GM18498 (cell line): ENCODE measurements at regions not wholly inside any gene's neighbourhood (a gene's known extent, or its start where the extent isn't known, plus 50 kb on each side); places are given as distances from the start of the nearest gene placed in this dataset.

Experiments used
- ATAC-seq: cut with Tn5 transposase; IDR thresholded peaks from one replicate; pipeline ENCODE4 v1.9.1; 2021; ENCODE audit warnings: mild to moderate bottlenecking, moderate library complexity; ENCODE audit not compliant: unreplicated experiment

GRCh38 chr17:77815127-77815905, 143.2 kb upstream of the TNRC6C start:
- ATAC-seq: no peak

- ATAC-seq: no peak
Measured at GRCh38 chr17:77817953-77818352, 140.6 kb upstream of the TNRC6C start.

- no peak for ATAC-seq
Measured at GRCh38 chr17:77819497-77819896, 139.0 kb upstream of the TNRC6C start.

DNA sequence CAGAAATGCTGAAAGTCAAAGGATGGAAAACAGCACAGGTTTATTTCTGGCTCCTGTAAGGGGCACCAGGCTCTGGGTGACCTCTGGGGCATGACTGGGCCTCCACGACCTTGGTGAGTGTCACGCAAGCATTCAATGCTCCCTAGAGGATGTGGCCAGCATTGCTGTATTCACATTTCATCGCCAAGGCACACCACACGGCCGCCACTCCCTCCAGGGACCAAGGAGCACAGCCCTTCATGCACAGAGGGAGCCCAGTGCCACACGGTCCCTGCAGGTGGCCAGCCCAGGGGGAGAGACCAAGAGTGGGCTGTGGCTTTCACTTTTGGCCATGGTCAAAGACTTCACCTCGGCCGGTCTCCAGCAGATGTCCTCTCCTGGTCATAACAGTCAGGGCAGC, 137.4 kb upstream of the TNRC6C start:
- no peak for ATAC-seq

- ATAC-seq: no peak
Measured at GRCh38 chr17:77822302-77823030, 136.0 kb upstream of the TNRC6C start.

DNA sequence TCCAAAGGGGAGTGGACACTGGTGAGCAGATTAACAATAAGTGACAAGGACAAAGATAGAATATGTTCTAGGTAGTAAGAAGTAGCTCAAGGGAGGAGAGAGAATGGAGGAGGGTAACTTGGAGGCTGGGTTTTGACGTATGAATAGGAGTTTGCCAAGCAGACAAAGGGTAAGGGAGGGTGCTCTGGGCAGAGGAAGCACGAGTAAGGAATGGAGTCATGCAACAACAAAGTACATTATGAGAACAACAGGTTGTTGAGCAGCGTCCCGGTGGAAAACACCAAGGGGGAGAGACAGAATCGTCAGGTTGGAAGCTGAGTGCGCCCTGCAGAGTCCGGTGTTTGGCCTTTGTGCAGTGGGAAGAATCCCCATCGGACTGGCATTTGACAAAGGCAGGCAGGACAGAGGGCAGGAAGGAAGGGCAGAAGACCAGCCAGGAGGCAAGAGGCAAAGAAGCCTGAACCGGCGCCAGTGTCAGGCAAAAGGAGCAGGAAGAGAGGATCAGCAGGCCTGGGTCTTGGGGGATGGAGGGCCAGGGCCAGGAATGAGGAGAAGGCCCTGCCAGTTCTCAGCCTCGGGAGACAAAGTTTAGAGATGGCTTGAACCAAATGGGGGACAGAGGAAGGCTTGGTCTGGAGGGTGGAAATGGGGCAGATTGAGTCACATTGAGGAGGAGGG, 134.3 kb upstream of the TNRC6C start:
- ATAC-seq: no peak

DNA sequence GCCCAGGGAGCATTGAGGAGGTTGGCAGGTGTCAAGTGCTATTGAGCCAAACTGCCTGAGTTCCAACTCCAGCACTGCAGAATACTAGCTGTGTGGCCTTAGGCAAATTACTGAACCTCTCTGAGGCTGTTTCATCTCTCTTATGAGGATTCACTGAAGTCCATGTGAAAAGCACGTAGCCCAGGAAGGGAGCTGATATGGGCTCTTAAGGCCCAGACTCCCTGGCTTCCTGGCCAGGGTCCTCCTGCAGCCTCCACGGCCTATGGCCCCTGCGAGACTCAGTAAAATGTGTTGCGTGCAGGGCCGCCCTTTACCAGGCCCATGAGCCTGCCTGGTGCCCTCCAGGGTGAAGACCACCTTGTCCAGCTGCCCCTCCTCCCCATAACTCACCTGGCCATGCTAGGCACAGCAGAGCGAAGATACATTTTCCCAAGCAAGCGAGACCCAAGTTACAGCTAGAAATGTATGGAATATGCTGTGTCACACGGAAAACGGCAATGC, 133.7 kb upstream of the TNRC6C start:
- no peak for ATAC-seq

DNA sequence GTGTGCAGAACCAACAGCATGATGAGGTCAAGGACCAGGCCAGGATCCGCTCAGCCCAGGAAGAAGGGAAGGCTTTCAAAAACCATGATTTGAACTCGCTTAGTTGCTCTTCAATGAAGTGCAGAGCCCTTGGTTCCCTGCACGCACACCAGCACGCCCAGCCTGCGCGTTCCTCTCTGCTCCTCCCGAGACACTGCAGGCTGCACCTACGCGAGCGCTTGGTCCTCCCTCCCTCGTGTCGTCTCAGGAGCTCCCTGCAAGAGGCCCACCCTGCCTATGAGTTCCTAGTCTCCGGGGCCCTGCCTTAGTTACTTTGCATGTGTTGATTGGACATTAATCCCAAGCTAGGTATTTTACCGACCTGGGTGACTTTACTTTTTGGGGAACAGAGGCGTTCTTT, 132.9 kb upstream of the TNRC6C start:
- ATAC-seq: no peak

- ATAC-seq: no peak
Measured at GRCh38 chr17:77826132-77826873, 132.2 kb upstream of the TNRC6C start.

DNA sequence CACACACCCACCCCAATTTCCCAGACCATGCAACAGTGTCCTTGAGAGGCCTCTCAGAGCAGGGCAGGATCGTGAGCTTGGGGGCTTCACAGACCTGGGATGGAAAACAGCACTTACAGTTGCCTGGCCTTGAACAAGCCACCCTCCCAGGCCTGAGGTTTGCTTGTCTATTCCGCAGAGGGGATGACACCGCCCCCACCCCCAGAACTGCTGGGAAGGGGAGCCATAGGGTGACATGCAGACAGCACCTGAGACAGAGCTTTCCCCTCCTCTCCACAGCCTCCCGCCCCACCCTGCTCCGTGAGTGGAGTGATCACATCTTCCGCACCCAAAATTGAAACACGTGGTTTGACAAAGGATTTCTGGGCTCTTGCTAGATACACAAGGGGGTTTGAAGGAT, 131.5 kb upstream of the TNRC6C start:
- ATAC-seq: no peak

- ATAC-seq: no peak
Measured at GRCh38 chr17:77827511-77827910, 131.0 kb upstream of the TNRC6C start.

DNA sequence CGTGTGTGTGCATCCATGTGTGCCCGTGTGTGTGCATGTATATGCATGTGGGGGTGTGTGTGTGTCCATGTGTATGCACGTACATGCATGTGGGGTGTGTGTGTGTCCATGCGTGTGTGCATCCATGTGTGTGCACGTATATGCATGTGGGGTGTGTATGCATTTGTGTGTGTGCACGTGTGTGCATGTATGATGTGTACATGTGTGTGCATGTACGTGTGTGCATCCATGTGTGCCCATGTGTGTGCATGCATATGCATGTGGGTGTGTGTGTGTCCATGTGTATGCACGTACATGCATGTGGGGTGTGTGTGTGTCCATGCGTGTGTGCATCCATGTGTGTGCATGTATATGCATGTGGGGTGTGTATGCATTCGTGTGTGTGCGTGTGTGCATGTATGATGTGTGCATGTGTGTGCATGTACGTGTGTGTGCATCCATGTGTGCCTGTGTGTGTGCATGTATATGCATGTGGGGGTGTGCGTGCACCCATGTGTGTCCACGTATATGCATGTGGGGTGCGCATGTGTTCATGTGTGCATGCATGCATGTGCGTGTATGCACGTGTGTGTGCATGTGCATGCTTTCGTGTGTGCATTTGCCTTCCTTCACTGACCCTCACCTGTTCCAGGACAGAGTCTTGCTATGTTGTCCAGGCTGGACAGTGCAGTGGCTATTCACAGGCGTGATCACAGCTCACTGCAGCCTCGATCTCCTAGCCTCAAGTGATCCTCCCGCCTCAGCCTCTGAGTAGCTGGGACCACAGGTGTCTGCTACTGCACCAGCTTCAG, 129.6 kb upstream of the TNRC6C start:
- no peak for ATAC-seq

- ATAC-seq: no peak
Measured at GRCh38 chr17:77829843-77830799, 128.4 kb upstream of the TNRC6C start.

- ATAC-seq: no peak
Measured at GRCh38 chr17:77830816-77831473, 127.6 kb upstream of the TNRC6C start.

- ATAC-seq: no peak
Measured at GRCh38 chr17:77831474-77832179, 126.9 kb upstream of the TNRC6C start.

- no peak for ATAC-seq
Measured at GRCh38 chr17:77832180-77832560, 126.3 kb upstream of the TNRC6C start.

DNA sequence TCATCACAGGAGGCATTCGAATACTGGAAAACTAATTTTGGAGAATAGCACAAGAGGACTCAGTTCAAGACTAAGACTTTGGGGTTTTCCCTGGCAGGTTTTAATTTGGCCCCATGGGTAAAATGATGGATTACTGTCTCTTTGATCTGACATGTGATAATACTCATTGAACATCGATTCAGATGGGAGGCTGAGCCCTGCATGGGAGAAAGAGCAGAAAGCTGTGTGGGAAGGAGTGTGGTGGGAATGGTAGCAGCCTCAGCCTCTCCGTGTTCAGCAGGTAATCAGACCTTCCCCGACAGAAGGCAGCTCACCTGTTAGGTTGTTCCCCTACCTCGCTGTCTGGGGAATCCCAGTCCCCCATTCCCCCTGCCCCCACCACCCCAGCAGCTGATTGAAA, 124.7 kb upstream of the TNRC6C start:
- ATAC-seq: no peak
